GM06990 (cell line): ENCODE measurements at regions not wholly inside any gene's neighbourhood (a gene's known extent, or its start where the extent isn't known, plus 50 kb on each side); places are given as distances from the start of the nearest gene placed in this dataset.

Experiments used
- DNase-seq: peaks from one replicate; pipeline ENCODE4 v3.0.0-alpha.2; 2011; ENCODE audit not compliant: insufficient read length; ENCODE audit errors: extremely low read depth
- H3K27me3 ChIP-seq: replicated peaks from 2 replicates; pipeline ENCODE4 v1.6.0; 2011; ENCODE audit warnings: low read length; ENCODE audit not compliant: control insufficient read depth, insufficient read depth
- H3K36me3 ChIP-seq: 2 replicates; pipeline ENCODE4 v1.5.1; 2011; ENCODE audit warnings: low read length; ENCODE audit not compliant: control insufficient read depth, insufficient read depth
- H3K4me3 ChIP-seq: replicated peaks from 2 replicates; pipeline ENCODE4 v1.5.1; 2011; ENCODE audit warnings: low read depth, mild to moderate bottlenecking, control low read depth, low read length
- CTCF ChIP-seq: IDR thresholded peaks from 2 replicates; pipeline ENCODE4 v1.5.1; 2011; ENCODE audit warnings: low read length, control low read depth, mild to moderate bottlenecking, inconsistent platforms; ENCODE audit not compliant: insufficient read depth, poor library complexity, severe bottlenecking

- no peak for TF ChIP-seq CTCF
- Histone ChIP-seq H3K4me3 (no peak overlapping the region), H3K27me3 (no peaks in the 10 kb centered on the region; the same call in 1 of the 2 replicates), H3K36me3 (no peaks in the 10 kb centered on the region)
- DNase-seq = no peak
Observed at GRCh38 chr22:44633647-44634046, 68.4 kb upstream of the PRR5 start.

GRCh38 chr22:44632541-44633396, 69.2 kb upstream of the PRR5 start:
- no peaks in the 10 kb centered on the region for H3K36me3 ChIP-seq
- no peaks in the 10 kb centered on the region; the same call in 1 of the 2 replicates for H3K27me3 ChIP-seq
- no peak for DNase-seq
- TF ChIP-seq CTCF = no peak
- H3K4me3 ChIP-seq = no peak overlapping the region

GRCh38 chr22:44630826-44631225, 71.2 kb upstream of the PRR5 start:
- no peak overlapping the region for H3K4me3 ChIP-seq
- DNase-seq = no peak
- no peaks in the 10 kb centered on the region; the same call in 1 of the 2 replicates for H3K27me3 ChIP-seq
- TF ChIP-seq CTCF = no peak
- H3K36me3 ChIP-seq = no peaks in the 10 kb centered on the region

- no peak for TF ChIP-seq CTCF
- no peaks in the 10 kb centered on the region; the same call in 1 of the 2 replicates for H3K27me3 ChIP-seq
- DNase-seq = no peak
- H3K4me3 ChIP-seq = no peak overlapping the region
- H3K36me3 ChIP-seq = no peaks in the 10 kb centered on the region
Observed at GRCh38 chr22:44628835-44629234, 73.2 kb upstream of the PRR5 start.

GRCh38 chr22:44628273-44628672, 73.7 kb upstream of the PRR5 start:
- Histone ChIP-seq H3K36me3 (no peaks in the 10 kb centered on the region), H3K27me3 (no peaks in the 10 kb centered on the region; the same call in 1 of the 2 replicates), H3K4me3 (no peak overlapping the region)
- TF ChIP-seq CTCF = no peak
- no peak for DNase-seq
